22Rv1 (cell line): ENCODE measurements at regions not wholly inside any gene's neighbourhood (a gene's known extent, or its start where the extent isn't known, plus 50 kb on each side); places are given as distances from the start of the nearest gene placed in this dataset.

Experiments used
- ZFX ChIP-seq: fragments of 450-650 bp; IDR thresholded peaks from 2 replicates; pipeline ENCODE4 v1.6.1; 2017; ENCODE audit warnings: antibody characterized with exemption, borderline replicate concordance
- TF ChIP-seq, protein P1 (sequence below): fragments of 450-650 bp; IDR thresholded peaks from 2 replicates; pipeline ENCODE4 v1.5.1; 2017; ENCODE audit warnings: mild to moderate bottlenecking

DNA sequence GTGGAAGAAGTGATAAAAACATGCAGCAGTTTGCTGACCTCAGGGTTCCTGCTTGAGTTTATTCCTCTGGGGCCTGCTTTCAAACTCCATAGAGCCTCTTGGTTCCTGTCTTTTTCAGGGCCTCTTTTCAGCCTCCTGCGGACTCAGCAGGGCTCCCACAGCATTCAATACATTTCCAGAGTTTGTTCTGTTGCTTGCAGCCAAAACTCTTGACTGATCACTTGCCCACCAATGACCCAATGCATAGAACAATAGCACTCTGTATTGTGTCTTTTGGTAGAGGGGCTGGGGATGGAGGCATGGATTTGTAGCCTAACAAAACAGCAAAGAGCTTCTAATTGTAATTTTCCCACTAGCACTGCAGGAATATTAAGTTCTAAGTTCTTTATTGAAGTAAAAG is 50.8 kb upstream of the CREB5 start:
- TF ChIP-seq, protein P1, sequence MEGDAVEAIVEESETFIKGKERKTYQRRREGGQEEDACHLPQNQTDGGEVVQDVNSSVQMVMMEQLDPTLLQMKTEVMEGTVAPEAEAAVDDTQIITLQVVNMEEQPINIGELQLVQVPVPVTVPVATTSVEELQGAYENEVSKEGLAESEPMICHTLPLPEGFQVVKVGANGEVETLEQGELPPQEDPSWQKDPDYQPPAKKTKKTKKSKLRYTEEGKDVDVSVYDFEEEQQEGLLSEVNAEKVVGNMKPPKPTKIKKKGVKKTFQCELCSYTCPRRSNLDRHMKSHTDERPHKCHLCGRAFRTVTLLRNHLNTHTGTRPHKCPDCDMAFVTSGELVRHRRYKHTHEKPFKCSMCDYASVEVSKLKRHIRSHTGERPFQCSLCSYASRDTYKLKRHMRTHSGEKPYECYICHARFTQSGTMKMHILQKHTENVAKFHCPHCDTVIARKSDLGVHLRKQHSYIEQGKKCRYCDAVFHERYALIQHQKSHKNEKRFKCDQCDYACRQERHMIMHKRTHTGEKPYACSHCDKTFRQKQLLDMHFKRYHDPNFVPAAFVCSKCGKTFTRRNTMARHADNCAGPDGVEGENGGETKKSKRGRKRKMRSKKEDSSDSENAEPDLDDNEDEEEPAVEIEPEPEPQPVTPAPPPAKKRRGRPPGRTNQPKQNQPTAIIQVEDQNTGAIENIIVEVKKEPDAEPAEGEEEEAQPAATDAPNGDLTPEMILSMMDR, result no peak
- TF ChIP-seq ZFX, result no peak
